HL-60 (cell line): ENCODE measurements at regions not wholly inside any gene's neighbourhood (a gene's known extent, or its start where the extent isn't known, plus 50 kb on each side); places are given as distances from the start of the nearest gene placed in this dataset.
A peak's percentile ranks its signal among the peaks of the same experiment; 100 is the strongest.

Source experiments
- DNase-seq, 2 experiments: peaks; one replicate each; pipeline ENCODE4 v3.0.0-alpha.2; 2010 to 2020; ENCODE audit warnings: low read depth in 1 of 2, low spot score in 1 of 2
- H3K27ac ChIP-seq: fragments of 250-450 bp; sonication (Bioruptor Pico); replicated peaks from 2 replicates; pipeline ENCODE4 v1.5.1; 2020; ENCODE audit warnings: mild to moderate bottlenecking, moderate library complexity
- H3K27me3 ChIP-seq: fragments of 250-450 bp; sonication (Bioruptor Pico); 2 replicates; pipeline ENCODE4 v1.5.1; 2021; ENCODE audit warnings: mild to moderate bottlenecking, moderate library complexity; ENCODE audit not compliant: insufficient read depth, poor library complexity, severe bottlenecking
- H3K4me3 ChIP-seq: replicated peaks from 2 replicates; pipeline ENCODE4 v1.5.1; 2011; ENCODE audit warnings: mild to moderate bottlenecking, control low read depth, low read length; ENCODE audit not compliant: insufficient read depth
- GABPA ChIP-seq: IDR thresholded peaks from 2 replicates; pipeline ENCODE4 v1.6.1; 2012; ENCODE audit warnings: low read depth
- POLR2AphosphoS5 ChIP-seq: IDR thresholded peaks from 2 replicates; pipeline ENCODE4 v1.6.1; 2012; ENCODE audit warnings: low read depth
- SPI1 ChIP-seq: IDR thresholded peaks from 2 replicates; pipeline ENCODE4 v1.6.1; 2012; ENCODE audit warnings: low read depth, mild to moderate bottlenecking, borderline replicate concordance
- TF ChIP-seq, protein P1 (sequence below): IDR thresholded peaks from one replicate; pipeline ENCODE4 v1.5.1; 2011; ENCODE audit warnings: low read length, control low read depth, inconsistent platforms; ENCODE audit not compliant: insufficient read depth
- TF ChIP-seq, protein P2 (sequence below): IDR thresholded peaks from 2 replicates; pipeline ENCODE4 v1.6.1; 2012; ENCODE audit warnings: low read depth; ENCODE audit not compliant: insufficient replicate concordance

DNA sequence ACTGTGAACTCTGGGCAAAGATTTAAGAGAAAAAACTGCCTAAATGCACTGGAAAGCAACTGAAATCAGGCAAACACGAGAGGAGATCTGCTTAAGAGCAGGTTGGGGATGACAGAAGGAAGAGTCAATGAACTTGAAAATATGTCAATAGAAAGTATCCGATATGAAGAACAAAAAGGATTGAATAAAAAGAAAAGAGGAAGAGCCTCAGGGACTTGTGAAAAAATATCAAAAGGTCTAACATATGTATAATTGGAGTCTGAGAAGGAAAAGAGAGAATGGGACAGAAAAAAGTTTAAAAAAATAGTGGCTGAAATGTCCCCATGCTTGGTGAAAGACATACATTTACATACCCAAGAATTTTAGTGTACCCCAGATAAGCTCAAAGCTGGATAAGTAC is 195.5 kb downstream of the COPRS start:
- Histone ChIP-seq H3K4me3 (no peak overlapping the region), H3K27me3 (no peaks in the 10 kb centered on the region), H3K27ac (no peak overlapping the region)
- TF ChIP-seq, protein P1, sequence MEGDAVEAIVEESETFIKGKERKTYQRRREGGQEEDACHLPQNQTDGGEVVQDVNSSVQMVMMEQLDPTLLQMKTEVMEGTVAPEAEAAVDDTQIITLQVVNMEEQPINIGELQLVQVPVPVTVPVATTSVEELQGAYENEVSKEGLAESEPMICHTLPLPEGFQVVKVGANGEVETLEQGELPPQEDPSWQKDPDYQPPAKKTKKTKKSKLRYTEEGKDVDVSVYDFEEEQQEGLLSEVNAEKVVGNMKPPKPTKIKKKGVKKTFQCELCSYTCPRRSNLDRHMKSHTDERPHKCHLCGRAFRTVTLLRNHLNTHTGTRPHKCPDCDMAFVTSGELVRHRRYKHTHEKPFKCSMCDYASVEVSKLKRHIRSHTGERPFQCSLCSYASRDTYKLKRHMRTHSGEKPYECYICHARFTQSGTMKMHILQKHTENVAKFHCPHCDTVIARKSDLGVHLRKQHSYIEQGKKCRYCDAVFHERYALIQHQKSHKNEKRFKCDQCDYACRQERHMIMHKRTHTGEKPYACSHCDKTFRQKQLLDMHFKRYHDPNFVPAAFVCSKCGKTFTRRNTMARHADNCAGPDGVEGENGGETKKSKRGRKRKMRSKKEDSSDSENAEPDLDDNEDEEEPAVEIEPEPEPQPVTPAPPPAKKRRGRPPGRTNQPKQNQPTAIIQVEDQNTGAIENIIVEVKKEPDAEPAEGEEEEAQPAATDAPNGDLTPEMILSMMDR, result no peak
- TF ChIP-seq, protein P2, sequence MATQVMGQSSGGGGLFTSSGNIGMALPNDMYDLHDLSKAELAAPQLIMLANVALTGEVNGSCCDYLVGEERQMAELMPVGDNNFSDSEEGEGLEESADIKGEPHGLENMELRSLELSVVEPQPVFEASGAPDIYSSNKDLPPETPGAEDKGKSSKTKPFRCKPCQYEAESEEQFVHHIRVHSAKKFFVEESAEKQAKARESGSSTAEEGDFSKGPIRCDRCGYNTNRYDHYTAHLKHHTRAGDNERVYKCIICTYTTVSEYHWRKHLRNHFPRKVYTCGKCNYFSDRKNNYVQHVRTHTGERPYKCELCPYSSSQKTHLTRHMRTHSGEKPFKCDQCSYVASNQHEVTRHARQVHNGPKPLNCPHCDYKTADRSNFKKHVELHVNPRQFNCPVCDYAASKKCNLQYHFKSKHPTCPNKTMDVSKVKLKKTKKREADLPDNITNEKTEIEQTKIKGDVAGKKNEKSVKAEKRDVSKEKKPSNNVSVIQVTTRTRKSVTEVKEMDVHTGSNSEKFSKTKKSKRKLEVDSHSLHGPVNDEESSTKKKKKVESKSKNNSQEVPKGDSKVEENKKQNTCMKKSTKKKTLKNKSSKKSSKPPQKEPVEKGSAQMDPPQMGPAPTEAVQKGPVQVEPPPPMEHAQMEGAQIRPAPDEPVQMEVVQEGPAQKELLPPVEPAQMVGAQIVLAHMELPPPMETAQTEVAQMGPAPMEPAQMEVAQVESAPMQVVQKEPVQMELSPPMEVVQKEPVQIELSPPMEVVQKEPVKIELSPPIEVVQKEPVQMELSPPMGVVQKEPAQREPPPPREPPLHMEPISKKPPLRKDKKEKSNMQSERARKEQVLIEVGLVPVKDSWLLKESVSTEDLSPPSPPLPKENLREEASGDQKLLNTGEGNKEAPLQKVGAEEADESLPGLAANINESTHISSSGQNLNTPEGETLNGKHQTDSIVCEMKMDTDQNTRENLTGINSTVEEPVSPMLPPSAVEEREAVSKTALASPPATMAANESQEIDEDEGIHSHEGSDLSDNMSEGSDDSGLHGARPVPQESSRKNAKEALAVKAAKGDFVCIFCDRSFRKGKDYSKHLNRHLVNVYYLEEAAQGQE, result no peak
- TF ChIP-seq GABPA, result no peak
- TF ChIP-seq POLR2AphosphoS5, result no peak
- TF ChIP-seq SPI1, result peak; percentile 37
- no peak for DNase-seq

DNA sequence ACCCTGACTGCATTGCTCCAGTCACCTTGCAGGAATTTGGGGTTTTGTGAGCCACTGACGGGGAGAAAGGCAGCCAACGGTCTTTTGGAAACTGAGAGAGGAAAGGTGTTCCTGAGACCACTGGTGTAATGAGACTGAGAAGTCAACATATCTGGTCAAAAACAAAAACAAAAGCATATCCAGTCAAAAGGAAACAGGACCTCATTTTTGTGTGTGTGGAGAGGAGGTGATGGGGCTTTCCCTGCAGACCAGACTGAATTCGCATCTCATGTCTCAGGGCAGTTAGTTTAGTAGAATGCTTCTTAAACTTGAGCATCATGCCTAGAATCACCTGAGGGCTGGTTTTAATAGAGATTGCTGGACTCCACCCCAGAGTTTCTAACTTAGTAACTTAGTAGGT is 198.4 kb downstream of the COPRS start:
- H3K4me3 ChIP-seq, result no peak overlapping the region
- no peak for DNase-seq
- no peak overlapping the region for H3K27ac ChIP-seq
- TF ChIP-seq GABPA, result no peak
- TF ChIP-seq, protein P1, result no peak
- TF ChIP-seq, protein P2, result no peak
- no peak for TF ChIP-seq POLR2AphosphoS5
- no peak for TF ChIP-seq SPI1
- H3K27me3 ChIP-seq, result no peaks in the 10 kb centered on the region

DNA sequence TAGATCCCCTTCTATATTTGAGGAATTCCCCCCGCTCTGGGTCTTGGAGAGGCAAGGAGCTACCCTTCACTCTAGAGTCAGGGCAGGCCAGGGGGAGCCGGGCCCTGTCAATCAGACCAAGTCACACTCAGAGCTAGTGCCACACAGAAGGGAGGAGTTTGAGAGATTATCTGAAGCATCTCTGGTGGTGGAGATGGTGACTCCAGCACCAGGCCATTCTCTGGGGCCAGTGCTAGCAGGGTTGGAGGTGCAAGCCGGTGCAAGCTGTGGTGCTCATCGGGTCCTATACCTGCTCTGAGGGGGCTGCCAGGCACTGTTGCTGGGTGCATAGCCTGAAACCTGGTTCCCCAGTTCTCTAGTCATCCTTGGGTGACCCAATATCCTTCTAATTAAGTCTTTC is 201.2 kb downstream of the COPRS start:
- no peak for TF ChIP-seq SPI1
- TF ChIP-seq GABPA, result no peak
- no peak for TF ChIP-seq POLR2AphosphoS5
- TF ChIP-seq, protein P2, result no peak
- TF ChIP-seq, protein P1, result no peak
- Histone ChIP-seq H3K27me3 (no peaks in the 10 kb centered on the region), H3K4me3 (no peak overlapping the region), H3K27ac (no peak overlapping the region)
- no peak for DNase-seq
